Smooth muscle cell of the brain vasculature (primary cell): ENCODE measurements at regions not wholly inside any gene's neighbourhood (a gene's known extent, or its start where the extent isn't known, plus 50 kb on each side); places are given as distances from the start of the nearest gene placed in this dataset.
A peak's percentile ranks its signal among the peaks of the same experiment; 100 is the strongest.

Experiments used
- DNase-seq: peaks from one replicate; pipeline ENCODE4 v3.0.0-alpha.2; 2012; ENCODE audit warnings: low read depth, low spot score

GRCh38 chr5:119996128-119996527 is 366.8 kb downstream of the FAM170A start:
- DNase-seq, result no peak

DNA sequence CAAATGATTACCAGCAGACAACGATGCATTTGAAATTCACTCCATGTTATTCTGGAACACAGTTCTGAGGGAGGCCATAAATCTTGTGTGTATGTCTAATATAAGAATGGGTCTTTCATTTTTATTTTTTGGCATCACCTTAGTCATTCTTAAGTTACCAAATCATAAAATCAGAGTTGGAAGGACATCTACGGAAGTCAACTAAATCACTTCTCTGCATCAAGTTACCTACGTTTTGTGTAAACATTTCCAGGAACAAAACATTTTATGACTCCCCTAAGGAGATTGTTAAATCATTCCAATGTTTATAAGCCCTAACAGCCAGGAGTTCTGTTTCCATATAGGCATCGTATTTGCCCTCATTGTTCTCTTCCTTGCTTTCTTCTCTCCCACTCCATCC is 378.2 kb downstream of the FAM170A start:
- no peak for DNase-seq

GRCh38 chr5:120012431-120012830 is 383.1 kb downstream of the FAM170A start:
- DNase-seq, result no peak

DNA sequence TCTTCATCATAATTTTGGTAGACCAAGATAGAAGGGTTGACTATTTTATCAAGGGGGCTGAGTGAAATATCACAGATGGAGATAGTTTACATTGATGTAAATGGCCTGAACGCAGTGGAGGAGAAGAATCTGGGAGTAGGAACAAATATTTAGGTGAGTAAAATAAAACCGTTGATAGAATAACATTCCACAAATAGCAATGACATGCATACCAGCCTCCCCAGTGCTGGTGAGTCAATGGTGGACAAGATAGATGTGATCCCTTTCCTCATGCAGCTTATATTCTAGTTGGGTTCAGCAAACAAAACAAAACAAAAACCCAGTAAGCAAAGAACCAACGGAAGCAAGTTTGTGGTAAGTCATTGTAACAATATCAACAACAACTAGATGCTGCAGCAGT is 385.2 kb downstream of the FAM170A start:
- DNase-seq, result no peak

DNA sequence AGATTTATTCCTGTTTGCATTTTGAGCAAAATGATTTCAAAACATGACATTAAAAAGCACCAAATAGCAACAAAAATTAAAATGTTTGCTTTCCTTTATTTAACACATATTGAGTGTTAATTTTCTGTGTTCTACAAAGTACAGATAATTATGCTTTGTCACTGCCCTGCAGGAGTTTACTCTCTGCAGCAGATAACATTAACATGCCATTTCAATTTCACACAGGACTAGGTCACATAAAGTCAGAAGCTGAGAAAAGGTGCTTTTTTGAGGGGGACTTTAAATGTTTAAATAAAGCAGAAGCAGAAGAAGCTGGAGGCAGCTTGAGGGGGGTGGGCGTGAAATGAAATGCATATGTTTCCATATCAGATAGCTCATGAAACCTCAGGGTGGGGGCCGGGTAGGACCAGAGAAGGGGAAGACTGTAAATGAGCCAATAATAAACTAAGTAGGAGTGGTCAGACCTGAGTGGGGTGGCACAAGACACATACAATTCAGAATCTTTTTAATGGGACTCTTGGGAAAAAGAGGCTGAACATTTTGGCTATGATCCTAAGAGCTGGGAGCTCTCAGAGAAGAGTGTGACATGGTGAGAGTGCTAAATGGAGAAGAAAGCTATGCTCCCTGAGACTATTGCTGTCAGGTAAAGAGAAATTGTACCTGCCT is 387.5 kb downstream of the FAM170A start:
- no peak for DNase-seq

GRCh38 chr5:120017513-120017912 is 388.2 kb downstream of the FAM170A start:
- no peak for DNase-seq

DNA sequence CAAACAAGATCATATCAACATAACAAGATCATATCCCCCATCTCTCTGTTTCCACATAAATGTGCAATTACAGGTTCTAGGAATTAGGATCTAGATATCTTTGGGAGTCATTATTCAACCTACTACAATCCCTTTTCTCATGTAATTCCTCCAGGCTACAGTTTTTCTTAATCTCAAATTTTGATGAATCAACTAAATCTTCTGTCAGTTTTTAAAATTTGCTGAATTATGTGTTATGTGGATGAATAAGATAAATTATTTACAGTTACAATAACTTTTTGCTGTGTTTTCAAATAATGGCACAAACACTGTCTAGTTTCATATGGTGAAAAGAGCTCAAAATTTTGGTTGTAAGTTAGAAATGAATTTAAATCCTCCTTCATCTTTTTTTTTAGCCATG is 405.8 kb downstream of the FAM170A start:
- DNase-seq, result no peak

DNA sequence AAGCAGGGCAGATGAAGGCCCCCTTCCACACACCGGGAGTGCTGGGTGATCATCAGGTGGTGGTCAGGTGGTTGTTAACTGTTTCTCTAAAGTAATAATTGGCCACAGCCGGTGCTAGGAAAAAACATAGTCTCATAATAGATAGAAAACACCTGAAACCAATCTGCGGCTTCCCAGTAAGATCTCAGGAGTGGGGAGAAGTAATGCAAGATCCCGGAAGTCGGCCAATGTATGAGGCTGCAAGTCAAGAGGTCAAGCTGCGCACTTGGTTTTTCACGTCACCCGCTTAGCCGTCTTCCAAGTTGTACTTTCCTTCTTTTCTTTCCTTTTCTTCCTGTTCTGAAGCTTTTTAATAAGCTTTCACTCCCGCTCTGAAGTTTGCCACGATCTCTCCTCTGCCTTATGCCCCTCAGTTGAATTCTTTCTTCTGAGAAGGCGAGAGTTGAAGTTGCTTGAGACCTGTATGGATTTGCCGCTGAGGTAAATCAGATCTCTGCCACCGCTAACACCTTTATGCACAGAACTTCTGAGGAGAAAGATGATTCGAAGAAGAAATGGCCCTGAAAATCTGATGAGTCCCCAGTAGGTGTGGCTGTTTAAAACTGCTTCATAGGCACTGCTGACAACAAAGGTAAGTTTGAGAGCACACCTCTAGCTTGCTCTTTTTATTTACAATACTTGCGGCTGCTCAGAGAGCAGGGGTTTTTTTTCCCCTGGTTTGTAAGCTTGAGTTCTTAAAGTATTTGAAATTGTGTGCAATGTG is 406.6 kb downstream of the FAM170A start:
- no peak for DNase-seq

DNA sequence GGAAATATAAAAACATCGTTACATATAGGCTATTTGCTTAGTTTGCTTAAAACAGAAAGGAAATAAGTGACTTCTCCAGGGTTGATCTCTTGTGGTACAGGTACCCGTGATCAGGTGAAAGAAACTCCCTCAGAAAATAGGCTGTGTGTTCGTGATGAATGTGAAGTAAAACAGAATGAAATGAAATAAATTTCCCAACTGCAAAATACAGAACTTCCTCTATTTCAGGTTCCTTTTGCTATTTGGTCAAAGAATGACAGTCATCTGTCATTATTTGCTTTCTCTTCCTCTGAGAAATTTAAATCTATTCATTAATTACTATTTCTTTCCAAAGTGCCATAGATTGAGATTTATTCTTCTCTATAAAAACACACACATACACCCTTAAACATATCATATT is 408.1 kb downstream of the FAM170A start:
- DNase-seq, result no peak

- DNase-seq, result no peak
These were observed 409.8 kb downstream of the FAM170A start for GRCh38 chr5:120039111-120039510.

GRCh38 chr5:120043431-120043830 is 414.1 kb downstream of the FAM170A start:
- no peak for DNase-seq

GRCh38 chr5:120052916-120053828 is 410.9 kb upstream of the PRR16 start:
- no peak for DNase-seq

GRCh38 chr5:120053841-120054240 is 410.3 kb upstream of the PRR16 start:
- no peak for DNase-seq

DNA sequence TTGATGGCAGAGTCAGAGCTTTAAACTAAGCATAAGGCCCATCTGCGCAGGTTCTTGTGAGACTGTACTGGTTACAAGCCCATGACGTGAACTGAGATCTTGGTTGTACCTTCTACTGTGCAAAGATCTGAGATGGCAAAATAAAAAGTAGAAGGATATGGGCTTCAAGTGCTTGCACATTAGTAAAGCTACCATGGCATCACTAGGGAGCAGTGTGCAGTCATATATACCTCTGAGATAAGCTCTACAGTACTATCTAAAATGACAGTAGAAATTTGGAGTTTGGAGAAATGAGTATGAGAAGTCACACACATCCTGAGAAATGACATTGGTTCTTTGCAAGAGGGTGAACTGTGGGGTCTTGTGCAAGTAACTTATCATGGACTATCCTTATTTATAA is 408.2 kb upstream of the PRR16 start:
- peak; percentile 35 for DNase-seq

DNA sequence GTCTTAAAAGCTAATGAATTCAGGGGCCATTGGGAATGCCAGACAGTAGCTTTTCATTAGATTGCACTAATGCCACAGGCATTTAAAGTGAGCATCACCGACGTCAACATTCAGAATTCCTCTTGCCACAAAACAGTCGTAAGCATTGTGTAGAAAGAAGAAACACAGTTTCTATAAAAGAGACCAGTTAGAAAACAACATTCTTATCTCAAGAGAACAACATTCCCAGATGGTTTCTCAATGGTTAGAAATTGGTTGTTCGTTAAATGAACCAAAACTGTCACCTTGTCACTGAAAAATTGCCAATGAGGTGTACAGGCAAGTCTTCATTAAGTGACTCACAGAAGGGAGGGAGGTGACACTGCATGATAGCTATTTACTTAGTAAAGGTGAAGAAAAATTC is 401.6 kb upstream of the PRR16 start:
- DNase-seq, result no peak

GRCh38 chr5:120072068-120072761 is 391.9 kb upstream of the PRR16 start:
- DNase-seq, result no peak

GRCh38 chr5:120073722-120074121 is 390.4 kb upstream of the PRR16 start:
- no peak for DNase-seq

DNA sequence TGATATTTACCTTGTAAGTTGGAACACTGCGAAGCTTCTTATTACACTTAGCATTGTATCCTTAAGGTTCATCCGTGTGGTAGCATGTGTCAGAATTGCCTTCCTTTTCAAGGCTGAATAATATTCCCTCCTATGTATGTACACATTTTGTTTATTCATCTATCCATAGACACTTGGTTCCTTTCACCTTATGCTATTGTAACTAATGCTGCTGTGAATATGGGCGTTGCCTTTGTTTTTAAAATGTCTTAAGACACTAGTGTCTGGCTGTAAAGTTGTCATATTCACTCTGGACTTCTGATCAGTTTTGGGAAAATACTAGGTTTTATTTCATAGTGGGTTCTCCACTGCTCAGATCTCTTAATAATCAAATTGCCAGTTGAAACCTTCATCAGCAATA is 383.3 kb upstream of the PRR16 start:
- DNase-seq, result no peak

DNA sequence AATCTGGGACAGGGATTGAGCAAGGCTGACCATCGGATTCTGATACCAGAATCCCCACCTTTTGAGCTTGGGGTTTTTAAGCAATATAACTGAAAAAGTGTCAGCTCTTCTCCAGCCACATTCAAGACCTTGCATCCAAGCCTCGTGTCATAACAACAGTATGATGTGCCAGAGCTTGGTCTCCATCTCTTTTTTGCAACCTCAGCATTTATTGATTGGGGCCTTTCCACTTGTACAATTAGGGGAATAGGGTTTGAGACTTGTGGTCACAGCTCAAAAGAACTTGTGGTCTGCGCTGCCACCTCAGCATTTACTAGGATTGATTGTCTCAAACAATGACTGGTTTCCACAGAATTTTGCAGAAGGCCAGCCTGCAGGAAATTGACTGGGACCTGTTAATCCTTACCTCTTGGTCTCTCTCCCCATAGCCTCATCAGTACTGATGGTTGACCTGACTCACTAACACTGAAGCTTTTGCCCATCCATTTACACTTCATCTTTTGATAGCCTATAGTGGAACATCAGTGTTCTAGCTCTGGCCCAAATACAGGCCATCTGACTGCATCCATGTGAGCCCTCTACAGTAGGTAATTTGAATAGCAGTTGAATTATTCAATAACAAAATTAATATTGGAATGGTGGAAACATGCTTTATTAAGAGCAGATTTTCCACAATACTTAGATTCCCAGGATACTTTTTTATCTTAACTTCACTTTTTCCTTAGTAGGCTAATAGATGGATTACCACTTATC is 381.6 kb upstream of the PRR16 start:
- DNase-seq, result no peak

DNA sequence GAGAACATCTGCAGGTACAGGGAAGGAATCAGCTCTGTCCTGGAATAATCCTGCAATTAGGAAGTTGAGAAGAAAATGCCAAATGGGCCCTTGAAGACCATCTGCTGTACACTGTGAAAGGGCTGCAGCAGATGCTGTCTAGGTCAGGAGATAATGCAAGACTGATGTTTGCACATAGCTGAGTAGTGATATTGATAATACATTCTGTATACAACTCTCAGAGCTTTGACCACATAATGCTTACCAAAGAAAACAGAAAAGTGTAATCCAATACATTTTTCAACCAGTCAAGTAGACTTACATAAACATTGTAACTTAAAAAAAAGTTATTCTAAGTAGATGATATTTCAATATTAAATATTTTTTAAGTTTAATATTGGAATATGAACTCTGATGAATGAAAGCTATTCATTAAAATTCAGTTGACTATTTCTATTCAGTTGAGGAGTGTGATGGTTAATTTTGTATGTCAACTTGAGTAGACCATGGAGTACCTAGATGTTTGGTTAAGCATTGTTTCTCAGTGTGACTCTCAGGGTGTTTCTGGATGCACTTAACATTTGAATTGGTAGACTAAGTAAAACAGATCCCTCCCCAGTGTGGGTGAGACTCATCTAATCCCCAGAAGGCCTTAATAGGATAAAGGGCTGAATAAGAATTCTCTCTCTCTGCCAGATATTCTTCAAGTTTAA is 380.1 kb upstream of the PRR16 start:
- DNase-seq, result peak; percentile 28

DNA sequence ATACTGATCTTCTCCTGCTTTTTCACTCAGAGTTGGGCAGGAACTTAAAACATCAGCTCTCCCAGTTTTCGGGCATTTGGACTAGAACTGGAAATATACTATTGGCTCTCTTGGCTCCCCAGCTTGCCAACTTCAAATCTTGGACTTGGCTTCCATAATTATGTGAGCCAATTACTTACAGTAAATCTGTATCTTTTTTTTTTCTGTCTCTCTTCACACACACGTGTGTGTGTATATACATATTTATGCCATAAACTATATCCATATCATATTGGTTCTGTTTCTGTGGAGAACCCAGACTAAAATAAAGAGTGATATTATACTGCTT is 379.6 kb upstream of the PRR16 start:
- no peak for DNase-seq
